ENCODE measurements at regions not wholly inside any gene's neighbourhood (a gene's known extent, or its start where the extent isn't known, plus 50 kb on each side); places are given as distances from the start of the nearest gene placed in this dataset.
"Not testable (repeated sequence)": the region's sequence is repeated elsewhere in the genome, so short reads cannot be mapped to it uniquely, and the experiment has no call there.

GRCh38 chr18:1488957-1489356 lies 584.3 kb downstream of the ADCYAP1 start:
- DNase-seq: no peak

GRCh38 chr18:1495387-1495786 lies 590.7 kb downstream of the ADCYAP1 start:
- no peak for ATAC-seq
- no peak for DNase-seq

More at GRCh38 chr18:1488957-1489356, 584.3 kb downstream of the ADCYAP1 start:
- ATAC-seq: no peak

GRCh38 chr18:1496096-1496495 lies 591.4 kb downstream of the ADCYAP1 start:
- no peak for ATAC-seq
- no peak for DNase-seq

- ATAC-seq: no peak
- DNase-seq: no peak
Measured at GRCh38 chr18:1498216-1498615, 593.5 kb downstream of the ADCYAP1 start.

- DNase-seq: no peak
- ATAC-seq: no peak
Measured at GRCh38 chr18:1499265-1499664, 594.6 kb downstream of the ADCYAP1 start.

GRCh38 chr18:1503847-1504246 lies 599.2 kb downstream of the ADCYAP1 start:
- DNase-seq: no peak
- ATAC-seq: no peak

GRCh38 chr18:1505856-1506255 lies 601.2 kb downstream of the ADCYAP1 start:
- no peak for DNase-seq

GRCh38 chr18:1510542-1511179 lies 606.0 kb downstream of the ADCYAP1 start:
- ATAC-seq (no peak), DNase-seq (no peak)

More at GRCh38 chr18:1505856-1506255, 601.2 kb downstream of the ADCYAP1 start:
- ATAC-seq: no peak

GRCh38 chr18:1511619-1512311 lies 607.1 kb downstream of the ADCYAP1 start:
- ATAC-seq: no peak

GRCh38 chr18:1513519-1513918 lies 608.8 kb downstream of the ADCYAP1 start:
- no peak for DNase-seq
- ATAC-seq: no peak

More at GRCh38 chr18:1511619-1512311, 607.1 kb downstream of the ADCYAP1 start:
- no peak for DNase-seq

- not testable (repeated sequence) for DNase-seq, ATAC-seq
Measured at GRCh38 chr18:1521588-1522248, 617.0 kb downstream of the ADCYAP1 start.

GRCh38 chr18:1522249-1522615 lies 617.6 kb downstream of the ADCYAP1 start:
- ATAC-seq (no peak), DNase-seq (no peak)

GRCh38 chr18:1526991-1527390 lies 622.3 kb downstream of the ADCYAP1 start:
- DNase-seq (no peak), ATAC-seq (no peak)

- ATAC-seq (no peak), DNase-seq (no peak)
Measured at GRCh38 chr18:1527805-1528204, 623.1 kb downstream of the ADCYAP1 start.

- DNase-seq (no peak), ATAC-seq (no peak)
Measured at GRCh38 chr18:1528447-1528846, 623.8 kb downstream of the ADCYAP1 start.

GRCh38 chr18:1528964-1529509 lies 624.4 kb downstream of the ADCYAP1 start:
- ATAC-seq (no peak), DNase-seq (no peak)

GRCh38 chr18:1530650-1531049 lies 626.0 kb downstream of the ADCYAP1 start:
- ATAC-seq: no peak

GRCh38 chr18:1539276-1539675 lies 634.6 kb downstream of the ADCYAP1 start:
- ATAC-seq (no peak), DNase-seq (no peak)

More at GRCh38 chr18:1530650-1531049, 626.0 kb downstream of the ADCYAP1 start:
- no peak for DNase-seq

GRCh38 chr18:1541478-1541877 lies 636.8 kb downstream of the ADCYAP1 start:
- DNase-seq (no peak), ATAC-seq (no peak)

- no peak for ATAC-seq
Measured at GRCh38 chr18:1542230-1542774, 637.6 kb downstream of the ADCYAP1 start.

GRCh38 chr18:1544016-1544415 lies 639.3 kb downstream of the ADCYAP1 start:
- no peak for ATAC-seq
- no peak for DNase-seq

More at GRCh38 chr18:1542230-1542774, 637.6 kb downstream of the ADCYAP1 start:
- no peak for DNase-seq

GRCh38 chr18:1557711-1558110 lies 653.0 kb downstream of the ADCYAP1 start:
- DNase-seq, ATAC-seq: not testable (repeated sequence)

- DNase-seq (no peak), ATAC-seq (no peak)
Measured at GRCh38 chr18:1559563-1559962, 654.9 kb downstream of the ADCYAP1 start.

Data from stimulated activated naive CD8-positive, alpha-beta T cell treated with anti-CD3 and anti-CD28 coated beads, Interleukin-15, Interleukin-2, amounts not matched to agents 100 U/mL and 50 U/mL, for 24 hours (primary cell).